Trophoblast cell (in vitro differentiated cells and primary cell): ENCODE measurements at regions not wholly inside any gene's neighbourhood (a gene's known extent, or its start where the extent isn't known, plus 50 kb on each side); places are given as distances from the start of the nearest gene placed in this dataset.

ENCODE experiments used
- DNase-seq, 2 donors: peaks; one replicate each; pipeline ENCODE4 v3.0.0-alpha.2; 2016
- H2AFZ ChIP-seq: 2 replicates; pipeline ENCODE4 v1.6.1; 2013; ENCODE audit warnings: low read length, moderate library complexity, mild to moderate bottlenecking; ENCODE audit not compliant: insufficient read depth, poor library complexity
- H2AK5ac ChIP-seq: 2 replicates; pipeline ENCODE4 v1.6.1; 2013; ENCODE audit warnings: mild to moderate bottlenecking, low read length
- H2BK120ac ChIP-seq: 2 replicates; pipeline ENCODE4 v1.6.1; 2013; ENCODE audit warnings: low read length, mild to moderate bottlenecking, moderate library complexity; ENCODE audit not compliant: insufficient read depth, poor library complexity
- H2BK12ac ChIP-seq: 2 replicates; pipeline ENCODE4 v1.6.1; 2013; ENCODE audit warnings: mild to moderate bottlenecking, low read length, moderate library complexity
- H2BK5ac ChIP-seq: 2 replicates; pipeline ENCODE4 v1.6.1; 2013; ENCODE audit warnings: low read length, low read depth, moderate library complexity, mild to moderate bottlenecking; ENCODE audit not compliant: poor library complexity
- H3K14ac ChIP-seq: 2 replicates; pipeline ENCODE4 v1.6.1; 2013; ENCODE audit warnings: mild to moderate bottlenecking, low read length
- H3K18ac ChIP-seq: 2 replicates; pipeline ENCODE4 v1.6.1; 2013; ENCODE audit warnings: mild to moderate bottlenecking, low read length
- H3K23ac ChIP-seq: 2 replicates; pipeline ENCODE4 v1.6.1; 2013; ENCODE audit warnings: low read length
- H3K27ac ChIP-seq: 2 replicates; pipeline ENCODE4 v1.5.1; 2013; ENCODE audit warnings: low read depth, mild to moderate bottlenecking, inconsistent platforms, low read length, moderate library complexity
- H3K27me3 ChIP-seq: 2 replicates; pipeline ENCODE4 v1.6.1; 2013; ENCODE audit warnings: inconsistent platforms, mild to moderate bottlenecking, low read length, moderate library complexity; ENCODE audit not compliant: insufficient read depth
- H3K36me3 ChIP-seq, 2 experiments: 1 replicate in 1 of 2; 2 replicates in 1 of 2; pipeline ENCODE4 v1.6.1; 2013; ENCODE audit warnings: low read length in 2 of 2, mild to moderate bottlenecking in 2 of 2, moderate library complexity in 1 of 2; ENCODE audit not compliant: insufficient read depth in 2 of 2, control insufficient read depth in 1 of 2
- H3K4ac ChIP-seq: 2 replicates; pipeline ENCODE4 v1.6.1; 2013; ENCODE audit warnings: low read depth, mild to moderate bottlenecking, low read length, moderate library complexity
- H3K4me1 ChIP-seq, 2 experiments: 1 replicate in 1 of 2; 2 replicates in 1 of 2; pipeline ENCODE4 v1.6.1; 2013; ENCODE audit warnings: low read length in 2 of 2, mild to moderate bottlenecking in 2 of 2, moderate library complexity in 1 of 2; ENCODE audit not compliant: insufficient read depth in 2 of 2, control insufficient read depth in 1 of 2
- H3K4me2 ChIP-seq: 2 replicates; pipeline ENCODE4 v1.6.1; 2013; ENCODE audit warnings: inconsistent platforms, mild to moderate bottlenecking, low read length, moderate library complexity
- H3K4me3 ChIP-seq: 2 replicates; pipeline ENCODE4 v1.5.1; 2013; ENCODE audit warnings: mild to moderate bottlenecking, low read depth, low read length, inconsistent platforms
- H3K79me1 ChIP-seq: one replicate; pipeline ENCODE4 v1.6.1; 2013; ENCODE audit warnings: low read length
- H3K79me2 ChIP-seq: 2 replicates; pipeline ENCODE4 v1.6.1; 2013; ENCODE audit warnings: low read length, mild to moderate bottlenecking; ENCODE audit not compliant: control insufficient read depth, insufficient read depth, poor library complexity
- H3K9ac ChIP-seq: 2 replicates; pipeline ENCODE4 v1.6.1; 2013; ENCODE audit warnings: mild to moderate bottlenecking, low read length
- H3K9me3 ChIP-seq: 2 replicates; pipeline ENCODE4 v1.6.1; 2013; ENCODE audit warnings: low read depth, mild to moderate bottlenecking, control low read depth, inconsistent platforms, low read length; ENCODE audit not compliant: insufficient read depth
- H4K12ac ChIP-seq: 2 replicates; pipeline ENCODE4 v1.6.1; 2013; ENCODE audit warnings: low read depth, mild to moderate bottlenecking, low read length, moderate library complexity
- H4K8ac ChIP-seq: 2 replicates; pipeline ENCODE4 v1.6.1; 2013; ENCODE audit warnings: low read depth, mild to moderate bottlenecking, low read length, moderate library complexity
- H4K91ac ChIP-seq: one replicate; pipeline ENCODE4 v1.6.1; 2013; ENCODE audit warnings: low read depth, mild to moderate bottlenecking, low read length, moderate library complexity
- WGBS: extraction: QIAGEN DNeasy Blood & Tissue Kit; methylation state at CpG from one replicate; pipeline ENCODE4 v1.1.7; 2013; ENCODE audit warnings: missing lambda C conversion rate; ENCODE audit not compliant: insufficient read length, insufficient coverage; ENCODE audit errors: extremely low coverage; 5-methylcytosine and 5-hydroxymethylcytosine counted together

GRCh38 chr21:35107520-35107919 is 58.4 kb upstream of the RUNX1 start:
- H2AFZ ChIP-seq = no peak overlapping the region
- H2BK5ac ChIP-seq = no peak overlapping the region
- no peak overlapping the region for H3K27ac ChIP-seq
- no peak overlapping the region for H3K18ac ChIP-seq
- WGBS = no CpG with 5 or more reads among the region's 6 CpGs
- no peak overlapping the region for H4K12ac ChIP-seq
- no peak overlapping the region for H2BK12ac ChIP-seq
- no peak overlapping the region for H3K14ac ChIP-seq
- H3K4me3 ChIP-seq = no peak overlapping the region
- no peak overlapping the region for H2AK5ac ChIP-seq
- no peak overlapping the region for H4K91ac ChIP-seq
- no peak overlapping the region for H4K8ac ChIP-seq
- no peak overlapping the region for H3K23ac ChIP-seq
- H2BK120ac ChIP-seq = no peak overlapping the region
- no peaks in the 10 kb centered on the region for H3K79me1 ChIP-seq
- H3K4me1 ChIP-seq = no peaks in the 10 kb centered on the region
- H3K9ac ChIP-seq = no peak overlapping the region
- no peak overlapping the region for H3K4me2 ChIP-seq
- no peaks in the 10 kb centered on the region for H3K27me3 ChIP-seq
- peaks cover 2% of the 10 kb centered on the region for H3K9me3 ChIP-seq
- no peaks in the 10 kb centered on the region for H3K36me3 ChIP-seq
- no peak for DNase-seq
- H3K4ac ChIP-seq = no peak overlapping the region
- no peaks in the 10 kb centered on the region for H3K79me2 ChIP-seq

- H2BK12ac ChIP-seq = no peak overlapping the region
- no peak overlapping the region for H2BK120ac ChIP-seq
- WGBS = no CpG with 5 or more reads among the region's 11 CpGs
- no peak overlapping the region for H3K23ac ChIP-seq
- no peak overlapping the region for H3K4ac ChIP-seq
- no peaks in the 10 kb centered on the region for H3K36me3 ChIP-seq
- H2BK5ac ChIP-seq = no peak overlapping the region
- no peaks in the 10 kb centered on the region for H3K27me3 ChIP-seq
- H4K12ac ChIP-seq = no peak overlapping the region
- H3K9me3 ChIP-seq = peaks cover 2% of the 10 kb centered on the region
- no peak overlapping the region for H3K14ac ChIP-seq
- H3K4me2 ChIP-seq = no peak overlapping the region
- H3K79me1 ChIP-seq = no peaks in the 10 kb centered on the region
- H4K8ac ChIP-seq = no peak overlapping the region
- H3K18ac ChIP-seq = no peak overlapping the region
- no peak for DNase-seq
- no peak overlapping the region for H3K9ac ChIP-seq
- no peak overlapping the region for H3K27ac ChIP-seq
- no peaks in the 10 kb centered on the region for H3K79me2 ChIP-seq
- H3K4me3 ChIP-seq = no peak overlapping the region
- no peak overlapping the region for H2AK5ac ChIP-seq
- no peak overlapping the region for H4K91ac ChIP-seq
- H2AFZ ChIP-seq = no peak overlapping the region
- H3K4me1 ChIP-seq = no peaks in the 10 kb centered on the region
Measured at GRCh38 chr21:35106246-35106835, 57.2 kb upstream of the RUNX1 start.

DNA sequence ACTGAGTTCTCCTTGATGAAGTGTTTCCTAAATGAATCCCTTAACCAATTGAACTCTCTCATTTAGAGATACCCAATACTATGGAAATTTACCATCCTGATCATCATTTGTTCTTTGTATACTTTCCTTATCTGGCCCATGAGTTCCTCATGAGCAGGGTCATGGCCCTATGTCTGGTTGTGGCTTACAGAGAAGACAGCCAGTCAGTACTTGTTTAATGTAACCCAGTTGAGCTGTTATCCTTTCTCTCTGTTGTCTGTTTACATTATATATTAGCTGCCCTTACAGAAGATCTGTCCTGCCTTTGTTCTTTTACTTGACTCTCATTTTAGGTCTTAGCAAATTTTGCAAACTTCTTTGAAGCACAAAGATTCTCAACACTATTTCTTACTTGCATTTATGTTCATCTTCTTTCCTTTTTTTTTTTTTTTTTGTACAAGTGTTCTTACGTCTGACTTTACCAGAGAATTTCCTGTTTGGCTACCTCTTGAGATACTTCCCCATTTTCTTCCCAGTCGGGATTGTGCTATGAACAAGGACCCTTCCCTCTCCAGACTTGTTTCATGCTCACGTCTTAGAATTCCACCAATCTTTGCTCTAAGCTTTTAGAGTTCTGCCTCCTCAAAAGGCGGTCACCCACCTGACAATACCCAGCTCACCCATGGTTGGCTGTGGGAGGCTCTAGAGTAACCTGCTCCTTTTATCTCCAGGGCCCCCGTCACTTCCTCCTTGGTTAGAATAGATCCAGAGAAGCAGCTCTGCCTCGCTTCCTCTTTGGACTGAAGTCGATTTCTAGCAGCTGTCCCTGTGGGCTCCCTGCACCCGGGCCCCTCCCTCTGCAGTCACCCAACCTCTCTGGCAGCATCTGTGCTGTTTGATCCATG is 53.6 kb upstream of the RUNX1 start:
- H3K4me1 ChIP-seq = no peaks in the 10 kb centered on the region
- no peak overlapping the region for H2AK5ac ChIP-seq
- H2BK120ac ChIP-seq = no peak overlapping the region
- H3K9ac ChIP-seq = no peak overlapping the region
- H3K4me3 ChIP-seq = no peak overlapping the region
- no peak overlapping the region for H3K18ac ChIP-seq
- H3K14ac ChIP-seq = no peak overlapping the region
- H3K4ac ChIP-seq = no peak overlapping the region
- H3K4me2 ChIP-seq = no peak overlapping the region
- no peak overlapping the region for H3K23ac ChIP-seq
- no peak overlapping the region for H4K91ac ChIP-seq
- DNase-seq = peak in 1 of 2 donors; percentile 3
- H3K36me3 ChIP-seq = no peaks in the 10 kb centered on the region
- no peaks in the 10 kb centered on the region for H3K79me2 ChIP-seq
- H4K12ac ChIP-seq = no peak overlapping the region
- H2BK5ac ChIP-seq = no peak overlapping the region
- no CpG with 5 or more reads among the region's 8 CpGs for WGBS
- no peaks in the 10 kb centered on the region for H3K27me3 ChIP-seq
- H3K79me1 ChIP-seq = no peaks in the 10 kb centered on the region
- H3K9me3 ChIP-seq = no peaks in the 10 kb centered on the region
- no peak overlapping the region for H2BK12ac ChIP-seq
- H2AFZ ChIP-seq = no peak overlapping the region
- H4K8ac ChIP-seq = no peak overlapping the region
- no peak overlapping the region for H3K27ac ChIP-seq

DNA sequence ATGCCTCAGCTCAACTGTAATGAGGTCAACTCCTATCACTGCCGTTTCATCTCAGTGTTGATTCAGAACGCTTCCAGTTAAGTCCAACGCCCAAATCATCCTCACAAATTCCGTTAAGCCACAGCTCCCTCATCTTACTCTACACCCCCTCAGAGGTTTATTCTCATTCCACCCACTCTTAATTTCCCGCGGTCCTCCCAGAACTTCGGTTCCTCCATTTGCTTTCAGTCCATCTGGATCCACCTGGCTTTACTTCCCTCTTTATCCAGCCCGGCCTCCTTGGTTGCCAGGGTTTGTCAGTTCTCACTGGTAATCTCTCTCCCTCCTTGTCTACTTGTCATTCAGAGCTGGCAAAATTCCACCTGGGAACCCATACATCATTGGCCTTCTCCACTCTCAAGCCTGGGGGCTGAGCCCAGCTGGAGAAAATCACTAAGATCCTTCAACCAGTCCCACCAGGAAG is 51.3 kb upstream of the RUNX1 start:
- H3K27ac ChIP-seq = no peak overlapping the region
- H4K12ac ChIP-seq = no peak overlapping the region
- no peaks in the 10 kb centered on the region for H3K4me1 ChIP-seq
- H3K36me3 ChIP-seq = no peaks in the 10 kb centered on the region
- no peak overlapping the region for H3K4me2 ChIP-seq
- H3K9ac ChIP-seq = no peak overlapping the region
- WGBS = 100% methylated on average over 1 of the region's 8 CpGs
- no peaks in the 10 kb centered on the region for H3K27me3 ChIP-seq
- no peak overlapping the region for H2AK5ac ChIP-seq
- no peak overlapping the region for H4K91ac ChIP-seq
- H2BK5ac ChIP-seq = no peak overlapping the region
- H3K18ac ChIP-seq = no peak overlapping the region
- H3K9me3 ChIP-seq = no peaks in the 10 kb centered on the region
- no peak overlapping the region for H2BK120ac ChIP-seq
- no peaks in the 10 kb centered on the region for H3K79me2 ChIP-seq
- H2AFZ ChIP-seq = no peak overlapping the region
- no peak overlapping the region for H3K4ac ChIP-seq
- H2BK12ac ChIP-seq = no peak overlapping the region
- no peak overlapping the region for H4K8ac ChIP-seq
- no peaks in the 10 kb centered on the region for H3K79me1 ChIP-seq
- H3K23ac ChIP-seq = no peak overlapping the region
- no peak overlapping the region for H3K4me3 ChIP-seq
- no peak overlapping the region for H3K14ac ChIP-seq
- no peak for DNase-seq
